ENCODE measurements at regions not wholly inside any gene's neighbourhood (a gene's known extent, or its start where the extent isn't known, plus 50 kb on each side); places are given as distances from the start of the nearest gene placed in this dataset.
"Not testable (repeated sequence)": the region's sequence is repeated elsewhere in the genome, so short reads cannot be mapped to it uniquely, and the experiment has no call there.

DNA sequence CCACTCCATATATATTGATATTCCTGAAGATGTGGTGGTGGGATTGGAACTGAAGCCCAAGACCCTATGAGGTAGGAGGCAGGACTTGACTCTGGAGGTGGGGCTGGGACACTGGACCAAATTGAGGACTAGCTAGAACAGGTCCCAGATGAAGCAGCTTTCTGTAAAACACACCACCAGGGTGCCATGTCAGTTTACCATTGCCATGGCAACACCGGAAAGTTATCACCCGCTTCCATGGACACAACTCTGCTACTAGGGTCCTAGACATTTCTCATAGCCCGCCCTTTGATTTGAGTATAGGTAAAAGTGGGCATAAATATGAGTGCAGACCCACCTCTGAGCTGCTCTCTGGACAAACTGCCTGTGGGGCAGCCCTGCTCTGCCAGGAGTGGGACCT, 490.5 kb upstream of the PFKP start:
- no peak for DNase-seq (ENCODE audit: low read depth)
- no peak overlapping the region for H3K4me3 ChIP-seq (ENCODE audit: low read depth, low read length)
- TF ChIP-seq, protein P1, sequence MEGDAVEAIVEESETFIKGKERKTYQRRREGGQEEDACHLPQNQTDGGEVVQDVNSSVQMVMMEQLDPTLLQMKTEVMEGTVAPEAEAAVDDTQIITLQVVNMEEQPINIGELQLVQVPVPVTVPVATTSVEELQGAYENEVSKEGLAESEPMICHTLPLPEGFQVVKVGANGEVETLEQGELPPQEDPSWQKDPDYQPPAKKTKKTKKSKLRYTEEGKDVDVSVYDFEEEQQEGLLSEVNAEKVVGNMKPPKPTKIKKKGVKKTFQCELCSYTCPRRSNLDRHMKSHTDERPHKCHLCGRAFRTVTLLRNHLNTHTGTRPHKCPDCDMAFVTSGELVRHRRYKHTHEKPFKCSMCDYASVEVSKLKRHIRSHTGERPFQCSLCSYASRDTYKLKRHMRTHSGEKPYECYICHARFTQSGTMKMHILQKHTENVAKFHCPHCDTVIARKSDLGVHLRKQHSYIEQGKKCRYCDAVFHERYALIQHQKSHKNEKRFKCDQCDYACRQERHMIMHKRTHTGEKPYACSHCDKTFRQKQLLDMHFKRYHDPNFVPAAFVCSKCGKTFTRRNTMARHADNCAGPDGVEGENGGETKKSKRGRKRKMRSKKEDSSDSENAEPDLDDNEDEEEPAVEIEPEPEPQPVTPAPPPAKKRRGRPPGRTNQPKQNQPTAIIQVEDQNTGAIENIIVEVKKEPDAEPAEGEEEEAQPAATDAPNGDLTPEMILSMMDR (conservative IDR thresholded peaks at IDR 0.05; ENCODE audit: low read depth, low read length) = no peak

DNA sequence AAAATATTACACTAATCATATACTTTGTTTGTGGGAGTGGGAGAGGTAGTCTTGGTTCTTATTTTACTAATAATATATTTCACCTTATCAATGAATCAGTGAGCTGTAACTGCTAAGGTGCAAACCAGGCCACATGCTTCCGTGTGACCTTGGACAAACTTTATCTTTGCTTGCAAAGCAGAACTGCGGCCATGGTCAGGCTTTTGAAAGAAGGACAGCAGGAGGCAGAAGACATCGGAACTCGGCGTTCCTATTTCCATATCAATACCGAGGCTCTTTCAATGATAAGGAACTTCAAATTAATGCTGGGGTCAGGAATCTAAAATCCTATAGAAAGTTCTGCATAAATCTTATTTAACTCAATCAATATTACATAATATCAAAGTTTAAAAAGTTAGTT, 491.9 kb upstream of the PFKP start:
- H3K4me3 ChIP-seq (ENCODE audit: low read depth, low read length) = no peak overlapping the region
- TF ChIP-seq, protein P1 (conservative IDR thresholded peaks at IDR 0.05; ENCODE audit: low read depth, low read length) = no peak
- DNase-seq (ENCODE audit: low read depth) = no peak

DNA sequence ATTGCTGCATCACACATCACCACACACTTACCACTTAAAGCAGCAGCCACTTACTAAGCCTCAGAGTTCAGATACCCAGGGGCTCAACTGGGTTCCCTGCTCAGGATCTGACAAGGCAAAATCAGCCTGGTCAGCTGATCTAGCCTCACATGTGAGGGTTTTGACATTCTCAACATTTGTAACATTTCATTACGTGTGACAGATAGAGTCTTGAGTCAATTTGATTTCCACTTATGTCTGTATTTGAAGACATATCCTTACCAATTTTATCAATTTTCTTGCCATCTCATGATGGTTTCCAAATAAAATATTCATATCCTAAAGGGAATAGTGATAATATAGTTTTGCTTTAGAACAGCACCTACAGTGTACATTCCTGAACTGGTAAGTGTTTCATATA, 494.7 kb upstream of the PFKP start:
- H3K4me3 ChIP-seq (ENCODE audit: low read depth, low read length) = no peak overlapping the region
- TF ChIP-seq, protein P1 (conservative IDR thresholded peaks at IDR 0.05; ENCODE audit: low read depth, low read length) = no peak
- no peak for DNase-seq (ENCODE audit: low read depth)

DNA sequence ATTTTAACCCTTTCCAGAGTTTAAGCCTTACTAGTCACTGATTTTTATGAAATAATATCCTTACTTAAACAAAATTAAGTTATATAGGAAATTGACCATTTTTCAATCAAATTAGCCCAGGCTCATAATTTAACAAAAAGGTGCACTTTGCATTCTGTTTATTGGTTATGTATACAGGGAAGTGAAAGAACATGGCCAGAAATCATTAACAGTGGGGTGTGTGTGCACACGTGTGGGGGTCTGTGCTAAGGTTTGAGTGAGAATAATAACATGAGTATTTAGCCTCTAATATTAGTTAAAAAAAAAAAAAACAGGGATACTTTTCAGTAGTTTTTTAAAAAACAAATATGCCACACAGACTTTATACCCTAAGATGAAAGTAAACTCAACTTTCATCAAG, 510.5 kb upstream of the PFKP start:
- H3K4me3 ChIP-seq (ENCODE audit: low read depth, low read length) = no peak overlapping the region
- TF ChIP-seq, protein P1 (conservative IDR thresholded peaks at IDR 0.05; ENCODE audit: low read depth, low read length) = no peak

DNA sequence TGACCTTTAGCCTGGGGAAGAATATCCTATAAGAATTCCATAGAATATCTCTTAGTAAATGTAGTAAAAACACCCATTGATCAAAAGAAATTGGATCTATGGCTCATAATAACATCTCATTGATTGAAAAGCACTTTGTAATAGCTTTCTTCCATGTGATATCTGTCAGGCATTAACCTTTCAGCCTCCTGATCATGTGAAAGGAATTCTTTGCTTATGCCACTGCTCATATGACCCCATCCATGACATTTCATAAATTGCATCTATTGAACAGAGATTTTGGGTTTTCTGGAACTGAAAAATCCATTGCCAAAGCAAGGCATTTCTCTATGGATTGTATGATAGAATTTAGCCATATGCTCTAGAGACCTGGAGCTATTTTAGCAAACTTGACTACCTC, 519.3 kb upstream of the PFKP start:
- no peak overlapping the region for H3K4me3 ChIP-seq (ENCODE audit: low read depth, low read length)
- TF ChIP-seq, protein P1 (conservative IDR thresholded peaks at IDR 0.05; ENCODE audit: low read depth, low read length) = no peak
- DNase-seq (ENCODE audit: low read depth) = no peak

More for the DNA sequence above, 510.5 kb upstream of the PFKP start:
- DNase-seq (ENCODE audit: low read depth) = no peak

DNA sequence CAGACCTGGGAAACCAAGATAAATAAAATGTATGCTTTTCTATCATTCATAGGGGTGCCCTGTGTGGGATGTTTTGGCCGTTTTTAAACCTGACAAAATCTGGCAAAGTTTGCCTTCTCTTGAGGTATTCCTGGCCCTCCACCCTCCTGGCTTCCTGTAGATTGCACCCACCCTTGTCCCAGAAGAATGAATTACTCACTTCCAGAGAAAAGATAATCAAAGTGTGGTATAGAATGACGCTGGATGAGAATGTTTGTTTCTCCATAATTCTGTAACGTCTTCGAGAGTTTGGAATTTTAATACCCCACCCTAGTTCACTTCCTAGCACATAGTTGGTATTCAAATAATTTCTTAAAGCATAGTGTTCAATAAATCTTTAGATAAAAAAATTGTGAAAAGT, 519.7 kb upstream of the PFKP start:
- DNase-seq (ENCODE audit: low read depth) = no peak
- TF ChIP-seq, protein P1 (conservative IDR thresholded peaks at IDR 0.05; ENCODE audit: low read depth, low read length) = no peak
- no peak overlapping the region for H3K4me3 ChIP-seq (ENCODE audit: low read depth, low read length)

DNA sequence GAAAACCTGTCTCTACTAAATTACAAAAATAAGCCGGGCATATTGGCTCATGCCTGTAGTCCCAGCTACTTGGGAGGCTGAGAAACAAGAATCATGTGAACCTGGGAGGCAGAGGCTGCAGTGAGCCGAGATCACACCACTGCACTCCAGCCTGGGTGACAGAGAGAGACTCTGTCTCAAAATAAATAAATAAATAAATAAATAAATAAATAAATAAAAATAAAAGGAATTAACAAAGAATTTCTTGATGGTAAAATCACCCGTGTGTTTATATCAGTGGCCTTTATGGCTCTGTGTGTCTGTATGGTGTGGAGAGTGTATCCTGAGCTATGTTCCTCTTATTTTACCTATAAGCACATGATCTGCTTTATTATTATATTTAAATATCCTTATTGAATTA, 520.5 kb upstream of the PFKP start:
- not testable (repeated sequence) for H3K4me3 ChIP-seq (ENCODE audit: low read depth, low read length); DNase-seq (ENCODE audit: low read depth)

DNA sequence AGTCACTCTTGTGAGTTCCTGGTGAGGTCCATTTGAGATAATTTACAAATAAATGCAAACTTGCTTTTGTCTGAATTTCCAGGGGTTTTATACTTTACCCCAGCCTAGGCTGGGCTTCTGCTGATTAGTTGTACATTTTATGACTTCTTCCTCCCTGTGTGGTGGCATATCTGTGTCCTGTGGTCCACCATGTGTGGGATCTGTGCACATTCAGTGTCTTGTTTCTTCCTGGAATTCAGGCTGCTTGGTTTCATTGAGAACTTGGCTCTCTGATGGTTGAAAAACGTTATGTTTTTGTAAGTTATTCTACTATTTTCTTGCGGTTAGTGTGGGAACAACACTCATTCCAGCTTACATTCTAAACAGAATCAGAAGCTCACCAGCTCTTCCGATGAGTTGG, 523.4 kb upstream of the PFKP start:
- no peak overlapping the region for H3K4me3 ChIP-seq (ENCODE audit: low read depth, low read length)
- TF ChIP-seq, protein P1 (conservative IDR thresholded peaks at IDR 0.05; ENCODE audit: low read depth, low read length) = no peak
- no peak for DNase-seq (ENCODE audit: low read depth)
